Uterus (tissue), 3 donors: ENCODE measurements at regions not wholly inside any gene's neighbourhood (a gene's known extent, or its start where the extent isn't known, plus 50 kb on each side); places are given as distances from the start of the nearest gene placed in this dataset.

Source experiments
- DNase-seq, 2 donors: peaks; one replicate each; pipeline ENCODE4 v3.0.0-alpha.2; 2019 to 2020
- H3K27ac ChIP-seq, 2 donors: fragments of 200-600 bp; sonication (generic); 1 replicate in 1 of 2; 2 replicates in 1 of 2; pipeline ENCODE4 v1.5.1; 2016 to 2018
- H3K27me3 ChIP-seq, 2 donors: fragments of 200-600 bp; sonication (generic); one replicate each; pipeline ENCODE4 v1.5.1; 2018 to 2019; ENCODE audit warnings: control low read depth in 1 of 2
- H3K36me3 ChIP-seq, 2 donors: fragments of 200-600 bp; sonication (generic); one replicate each; pipeline ENCODE4 v1.5.1; 2019; ENCODE audit warnings: control low read depth in 1 of 2
- H3K4me1 ChIP-seq, 2 donors: fragments of 200-600 bp; sonication (generic); one replicate each; pipeline ENCODE4 v1.5.1; 2018 to 2019; ENCODE audit warnings: control low read depth in 1 of 2
- H3K4me3 ChIP-seq, 2 donors: fragments of 200-600 bp; sonication (generic); 1 replicate in 1 of 2; 2 replicates in 1 of 2; pipeline ENCODE4 v1.5.1; 2018 to 2019; ENCODE audit warnings: mild to moderate bottlenecking in 1 of 2
- H3K9me3 ChIP-seq, 2 donors: fragments of 200-600 bp; sonication (generic); one replicate each; pipeline ENCODE4 v1.5.1; 2019; ENCODE audit warnings: control low read depth in 1 of 2
- CTCF ChIP-seq, 4 experiments: fragments of 200-600 bp in 2 of 4; fragments of 450-650 bp in 2 of 4; sonication (generic) in 2 of 4; IDR thresholded peaks; one replicate each; pipeline ENCODE4 v1.5.1; 2016 to 2019; ENCODE audit warnings: antibody characterized with exemption in 4 of 4, mild to moderate bottlenecking in 2 of 4, moderate library complexity in 1 of 4
- POLR2A ChIP-seq, 2 donors: fragments of 450-650 bp; IDR thresholded peaks; one replicate each; pipeline ENCODE4 v1.6.1; 2016; ENCODE audit warnings: antibody characterized with exemption in 2 of 2, mild to moderate bottlenecking in 1 of 2, moderate library complexity in 1 of 2
- intact Hi-C: fragments of 100-400 bp; cut with DNase I; formaldehyde crosslinking; loops from one replicate; pipeline ENCODE4 v1.15.1; 2023; ENCODE audit warnings: low total_unique reads
- donor health status: DM: yes; HTN: yes; CAD: no.

GRCh38 chr1:111045033-111045722 is 81.5 kb upstream of the LRIF1 start:
- no peak for DNase-seq
- intact Hi-C loops, result no loop called here
- H3K27me3 ChIP-seq, result no peaks in the 10 kb centered on the region
- H3K27ac ChIP-seq, result no peak overlapping the region
- TF ChIP-seq POLR2A (IDR thresholded peaks at IDR 0.05) (no peak), CTCF (IDR thresholded peaks at IDR 0.05) (no peak)
- H3K36me3 ChIP-seq, result no peaks in the 10 kb centered on the region
- H3K4me3 ChIP-seq, result no peak overlapping the region
- no peaks in the 10 kb centered on the region for H3K9me3 ChIP-seq
- no peaks in the 10 kb centered on the region for H3K4me1 ChIP-seq

- DNase-seq, result no peak
- intact Hi-C loops, result no loop called here
- peak in 3 of 4 experiments; percentile 25 to 39 (median 32) for TF ChIP-seq CTCF (IDR thresholded peaks at IDR 0.05)
- TF ChIP-seq POLR2A (IDR thresholded peaks at IDR 0.05), result no peak
- no peaks in the 10 kb centered on the region for H3K4me1 ChIP-seq
- H3K27ac ChIP-seq, result no peak overlapping the region
- H3K9me3 ChIP-seq, result peaks cover 0 to 3% of the 10 kb centered on the region in 2 donors
- H3K27me3 ChIP-seq, result no peaks in the 10 kb centered on the region
- no peak overlapping the region for H3K4me3 ChIP-seq
- no peaks in the 10 kb centered on the region for H3K36me3 ChIP-seq
These were observed 68.7 kb upstream of the LRIF1 start for GRCh38 chr1:111032295-111032897.

- Histone ChIP-seq H3K4me3 (no peak overlapping the region), H3K9me3 (no peaks in the 10 kb centered on the region), H3K27ac (no peak overlapping the region), H3K4me1 (no peaks in the 10 kb centered on the region), H3K36me3 (no peaks in the 10 kb centered on the region), H3K27me3 (no peaks in the 10 kb centered on the region)
- DNase-seq, result no peak
- intact Hi-C loops, result no loop called here
- peak in 1 of 4 experiments; percentile 28 for TF ChIP-seq CTCF (IDR thresholded peaks at IDR 0.05)
- no peak for TF ChIP-seq POLR2A (IDR thresholded peaks at IDR 0.05)
These were observed 66.9 kb upstream of the LRIF1 start for GRCh38 chr1:111030590-111030989.

GRCh38 chr1:111025109-111025508 is 61.4 kb upstream of the LRIF1 start:
- H3K27ac ChIP-seq, result no peak overlapping the region
- no peaks in the 10 kb centered on the region for H3K36me3 ChIP-seq
- intact Hi-C loops, result no loop called here
- no peak for TF ChIP-seq CTCF (IDR thresholded peaks at IDR 0.05)
- no peak for TF ChIP-seq POLR2A (IDR thresholded peaks at IDR 0.05)
- DNase-seq, result no peak
- H3K4me1 ChIP-seq, result no peaks in the 10 kb centered on the region
- H3K27me3 ChIP-seq, result no peaks in the 10 kb centered on the region
- H3K4me3 ChIP-seq, result no peak overlapping the region
- no peaks in the 10 kb centered on the region for H3K9me3 ChIP-seq

- TF ChIP-seq POLR2A (IDR thresholded peaks at IDR 0.05) (no peak), CTCF (IDR thresholded peaks at IDR 0.05) (no peak)
- no peak for DNase-seq
- H3K27me3 ChIP-seq, result no peaks in the 10 kb centered on the region
- no peak overlapping the region for H3K27ac ChIP-seq
- H3K4me3 ChIP-seq, result no peak overlapping the region
- intact Hi-C loops, result no loop called here
- H3K36me3 ChIP-seq, result no peaks in the 10 kb centered on the region
- no peaks in the 10 kb centered on the region for H3K9me3 ChIP-seq
- no peaks in the 10 kb centered on the region for H3K4me1 ChIP-seq
These were observed 51.5 kb upstream of the LRIF1 start for GRCh38 chr1:111015222-111015621.
